PFSK-1 (cell line): ENCODE measurements at regions not wholly inside any gene's neighbourhood (a gene's known extent, or its start where the extent isn't known, plus 50 kb on each side); places are given as distances from the start of the nearest gene placed in this dataset.

Experiments
- POLR2AphosphoS5 ChIP-seq: IDR thresholded peaks from 2 replicates; pipeline ENCODE4 v1.6.1; 2012; ENCODE audit warnings: low read depth, mild to moderate bottlenecking, control low read depth, low read length, moderate library complexity
- SIN3A ChIP-seq: IDR thresholded peaks from 2 replicates; pipeline ENCODE4 v1.6.1; 2012; ENCODE audit warnings: mild to moderate bottlenecking, low read length, moderate library complexity, borderline replicate concordance; ENCODE audit not compliant: insufficient read depth
- TF ChIP-seq, protein P1 (sequence below), 2 experiments: IDR thresholded peaks; 2 replicates each; pipeline versions ENCODE4 v1.6.1 to v1.8.0; 2011 to 2012; ENCODE audit warnings: low read depth in 2 of 2, low read length in 2 of 2, control low read depth in 1 of 2, inconsistent platforms in 1 of 2, mild to moderate bottlenecking in 1 of 2, moderate library complexity in 1 of 2; ENCODE audit not compliant: insufficient read depth in 1 of 2

DNA sequence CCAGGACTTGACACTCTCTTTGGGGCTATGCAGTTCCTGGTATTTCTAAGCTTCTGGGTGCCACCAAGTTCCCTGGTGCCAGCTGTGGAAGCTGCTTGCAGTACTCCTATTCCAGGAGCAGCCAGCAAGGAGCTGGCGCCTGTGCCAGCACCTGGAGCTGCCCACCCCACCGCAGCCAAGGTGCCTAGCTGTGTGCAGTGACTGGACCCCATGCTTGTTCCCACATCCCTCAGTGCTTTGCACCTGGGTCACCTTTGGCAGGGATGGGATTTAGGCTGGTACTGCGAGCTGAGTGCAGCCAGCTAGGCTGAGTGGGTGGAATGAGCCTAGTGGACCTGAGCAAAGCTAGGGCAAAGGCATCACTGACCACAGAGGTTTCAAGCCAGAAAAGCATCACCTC lies 1674.9 kb downstream of the HACE1 start:
- TF ChIP-seq SIN3A = no peak
- TF ChIP-seq, protein P1, sequence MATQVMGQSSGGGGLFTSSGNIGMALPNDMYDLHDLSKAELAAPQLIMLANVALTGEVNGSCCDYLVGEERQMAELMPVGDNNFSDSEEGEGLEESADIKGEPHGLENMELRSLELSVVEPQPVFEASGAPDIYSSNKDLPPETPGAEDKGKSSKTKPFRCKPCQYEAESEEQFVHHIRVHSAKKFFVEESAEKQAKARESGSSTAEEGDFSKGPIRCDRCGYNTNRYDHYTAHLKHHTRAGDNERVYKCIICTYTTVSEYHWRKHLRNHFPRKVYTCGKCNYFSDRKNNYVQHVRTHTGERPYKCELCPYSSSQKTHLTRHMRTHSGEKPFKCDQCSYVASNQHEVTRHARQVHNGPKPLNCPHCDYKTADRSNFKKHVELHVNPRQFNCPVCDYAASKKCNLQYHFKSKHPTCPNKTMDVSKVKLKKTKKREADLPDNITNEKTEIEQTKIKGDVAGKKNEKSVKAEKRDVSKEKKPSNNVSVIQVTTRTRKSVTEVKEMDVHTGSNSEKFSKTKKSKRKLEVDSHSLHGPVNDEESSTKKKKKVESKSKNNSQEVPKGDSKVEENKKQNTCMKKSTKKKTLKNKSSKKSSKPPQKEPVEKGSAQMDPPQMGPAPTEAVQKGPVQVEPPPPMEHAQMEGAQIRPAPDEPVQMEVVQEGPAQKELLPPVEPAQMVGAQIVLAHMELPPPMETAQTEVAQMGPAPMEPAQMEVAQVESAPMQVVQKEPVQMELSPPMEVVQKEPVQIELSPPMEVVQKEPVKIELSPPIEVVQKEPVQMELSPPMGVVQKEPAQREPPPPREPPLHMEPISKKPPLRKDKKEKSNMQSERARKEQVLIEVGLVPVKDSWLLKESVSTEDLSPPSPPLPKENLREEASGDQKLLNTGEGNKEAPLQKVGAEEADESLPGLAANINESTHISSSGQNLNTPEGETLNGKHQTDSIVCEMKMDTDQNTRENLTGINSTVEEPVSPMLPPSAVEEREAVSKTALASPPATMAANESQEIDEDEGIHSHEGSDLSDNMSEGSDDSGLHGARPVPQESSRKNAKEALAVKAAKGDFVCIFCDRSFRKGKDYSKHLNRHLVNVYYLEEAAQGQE (IDR thresholded peaks at IDR 0.05; ENCODE audit: insufficient read depth in 1 of 2, low read depth in 2 of 2, low read length in 2 of 2) = no peak
- no peak for TF ChIP-seq POLR2AphosphoS5
